Left hindlimb (tissue), 1 donor: ENCODE measurements at regions not wholly inside any gene's neighbourhood (a gene's known extent, or its start where the extent isn't known, plus 50 kb on each side); places are given as distances from the start of the nearest gene placed in this dataset.

Experiments used
- DNase-seq: peaks from one replicate; pipeline ENCODE4 v3.0.0-alpha.2; 2018

DNA sequence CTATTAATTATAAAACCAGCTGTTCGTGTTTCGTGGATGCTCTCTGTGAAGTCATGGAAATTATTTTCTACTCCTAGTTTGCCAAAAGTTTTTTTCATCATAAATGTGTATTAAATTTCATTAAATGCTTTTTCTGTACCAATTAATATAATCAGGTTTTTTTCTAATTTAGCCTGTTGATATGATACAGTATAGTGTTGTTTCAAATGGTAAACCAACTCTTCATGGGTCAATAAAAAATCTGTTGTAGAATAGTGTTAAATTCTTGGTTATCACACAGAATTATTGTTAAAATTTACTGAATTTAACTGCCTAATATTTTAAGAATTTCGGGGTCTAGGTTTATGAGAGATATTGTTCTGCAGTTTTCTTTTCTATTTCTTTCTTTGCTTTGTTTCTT, 505.9 kb upstream of the MANEA start:
- no peak for DNase-seq

DNA sequence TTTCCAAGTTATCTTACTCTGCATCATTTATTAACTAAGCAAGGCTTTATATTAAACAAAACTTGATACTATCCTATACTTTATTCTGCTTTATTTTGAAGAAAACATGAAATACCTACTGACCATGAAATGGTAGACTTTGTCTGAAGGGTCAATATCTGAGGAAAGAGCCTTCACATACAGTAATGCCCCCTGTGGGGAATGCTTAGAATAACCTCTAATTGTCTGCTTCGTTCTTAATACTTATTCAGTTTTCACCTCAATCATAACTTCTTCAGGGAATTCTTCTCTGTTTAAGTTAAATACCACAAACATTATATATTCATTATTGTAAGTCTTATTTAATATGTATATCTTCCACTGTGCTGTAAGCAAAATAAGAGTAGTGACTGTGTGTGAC, 498.9 kb upstream of the MANEA start:
- DNase-seq, result no peak

DNA sequence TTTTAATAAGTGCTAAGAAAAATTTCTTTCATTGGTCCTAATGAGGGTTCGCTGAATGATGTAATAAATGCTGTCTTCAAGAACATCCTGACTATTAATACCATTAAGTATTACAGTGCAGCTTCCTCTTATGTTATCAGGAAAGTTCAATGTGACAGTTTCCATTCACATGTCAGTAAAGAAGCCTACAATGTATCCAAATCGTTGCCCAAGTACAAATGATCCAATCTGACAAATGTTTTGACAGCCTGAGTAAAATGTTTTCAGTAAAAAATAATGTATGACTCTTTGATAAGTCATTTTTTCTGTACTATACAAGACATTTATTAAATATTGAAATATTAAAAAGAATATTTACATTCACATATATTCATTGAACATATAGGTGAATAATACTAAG, 496.1 kb upstream of the MANEA start:
- no peak for DNase-seq

DNA sequence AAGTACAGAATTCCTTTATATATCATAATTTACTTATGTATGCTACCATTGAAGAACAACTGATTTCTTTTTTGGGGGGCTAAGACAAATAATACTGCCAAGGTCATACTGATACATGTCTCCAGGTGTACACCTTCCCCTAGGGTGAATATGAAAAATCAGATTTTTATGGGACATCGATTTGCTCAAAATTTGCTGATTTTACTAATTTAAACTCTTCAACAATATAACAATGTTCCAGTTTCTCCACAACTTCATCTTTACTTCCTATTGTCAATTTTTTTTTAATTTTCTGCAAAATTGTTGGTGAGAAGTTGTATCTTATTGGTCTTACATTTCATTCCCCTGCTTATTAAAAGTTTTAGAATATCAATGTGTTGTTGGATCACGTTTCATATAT, 495.4 kb upstream of the MANEA start:
- no peak for DNase-seq

DNA sequence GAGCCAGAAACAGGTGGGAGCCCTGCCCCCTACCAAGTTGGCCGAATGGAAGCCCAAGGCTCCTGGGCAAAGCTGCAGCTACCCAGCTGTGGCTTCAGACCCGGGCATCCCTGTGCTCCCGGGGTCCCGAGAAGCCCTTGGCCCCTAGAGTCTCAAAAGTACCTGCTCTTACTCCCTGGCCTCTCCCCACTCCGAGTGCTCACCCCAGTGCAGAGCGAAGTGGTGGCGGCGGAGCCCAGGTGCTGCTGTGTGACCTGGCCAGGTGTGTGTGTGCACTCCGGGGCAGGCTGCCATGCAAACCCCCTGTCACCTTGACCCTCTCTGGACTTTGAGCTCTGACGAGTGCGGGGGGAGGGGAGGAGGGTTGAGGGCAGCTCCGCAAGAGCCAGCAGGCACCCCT, 493.8 kb upstream of the MANEA start:
- DNase-seq, result no peak

DNA sequence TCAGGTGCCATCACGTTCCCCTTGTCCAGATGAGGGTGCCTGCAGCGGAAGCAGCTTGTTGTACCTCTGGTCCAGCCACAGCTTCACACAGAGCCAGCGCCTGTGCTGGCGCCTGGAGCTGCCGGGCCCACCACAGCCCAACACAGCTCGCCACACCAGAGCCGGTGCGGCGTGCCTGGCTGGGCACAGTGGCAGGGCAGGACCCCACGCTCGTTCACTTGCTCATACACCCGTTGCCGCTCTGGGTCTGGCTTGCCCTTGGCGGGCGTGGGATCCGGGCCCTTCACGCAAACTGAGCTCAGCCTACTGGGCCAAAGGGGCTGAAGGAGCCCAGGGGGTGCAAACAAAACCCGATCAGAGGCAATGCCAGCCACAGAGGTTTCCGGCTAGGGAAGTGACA, 492.5 kb upstream of the MANEA start:
- DNase-seq, result no peak

DNA sequence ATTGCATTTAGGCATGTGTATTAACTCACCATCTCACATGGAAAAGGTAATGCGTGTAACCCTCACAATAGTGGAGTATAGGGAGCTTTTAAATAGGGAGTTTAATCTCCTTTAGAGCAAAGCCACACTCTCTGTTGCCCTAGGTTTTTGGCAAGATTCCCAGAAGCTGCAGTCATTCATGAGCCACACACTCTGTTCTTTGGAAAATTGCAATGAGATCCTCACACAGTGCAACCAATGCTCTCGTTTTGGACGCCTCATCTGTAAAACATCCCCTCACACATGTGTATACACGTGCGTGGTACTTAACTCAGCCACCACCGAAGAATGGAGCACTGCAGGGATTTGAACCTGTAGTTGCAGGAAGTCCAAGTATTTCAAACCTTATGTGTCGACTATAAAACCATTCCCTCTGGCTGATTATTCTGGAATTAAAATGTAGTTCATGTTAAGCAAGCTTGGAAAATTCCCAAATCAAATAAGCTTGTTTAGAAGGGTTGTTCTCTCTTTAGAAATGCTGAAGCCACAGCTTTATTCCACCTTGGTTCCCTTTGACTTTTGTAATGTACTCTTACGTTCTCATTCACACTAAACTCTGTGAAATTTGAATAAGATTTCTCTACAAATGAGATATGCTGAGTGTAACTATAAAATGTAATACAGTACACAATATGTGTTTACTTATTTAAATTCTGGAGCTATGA, 489.8 kb upstream of the MANEA start:
- DNase-seq, result peak; percentile 43

DNA sequence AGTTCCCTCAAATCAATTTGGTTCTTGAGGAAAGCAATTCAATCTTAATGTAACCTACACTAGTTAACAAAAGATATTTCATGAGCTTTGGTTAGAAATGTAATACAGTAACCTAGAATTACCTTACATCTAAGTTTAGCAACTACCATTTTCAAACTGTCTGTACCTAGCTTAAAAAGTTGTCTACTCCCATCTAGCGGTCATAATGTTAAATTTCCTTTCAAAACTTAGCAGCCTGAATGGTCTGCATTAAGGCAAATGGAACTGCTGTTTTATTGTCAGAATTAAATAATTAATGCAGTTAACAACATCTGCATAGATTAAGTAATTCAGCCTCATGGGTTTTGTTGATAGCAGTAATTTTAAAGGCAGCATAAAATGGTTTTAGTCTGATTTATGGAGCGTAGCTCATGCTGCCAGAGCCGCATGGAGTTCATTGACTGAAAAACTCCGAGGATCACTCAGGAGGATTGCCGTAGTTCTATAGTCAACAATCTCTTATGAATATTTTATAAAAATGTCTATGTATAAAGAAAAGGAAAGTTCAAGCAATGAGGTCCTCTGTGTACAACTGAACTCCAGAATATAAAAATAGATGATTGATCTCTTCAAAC, 485.4 kb upstream of the MANEA start:
- DNase-seq, result no peak

DNA sequence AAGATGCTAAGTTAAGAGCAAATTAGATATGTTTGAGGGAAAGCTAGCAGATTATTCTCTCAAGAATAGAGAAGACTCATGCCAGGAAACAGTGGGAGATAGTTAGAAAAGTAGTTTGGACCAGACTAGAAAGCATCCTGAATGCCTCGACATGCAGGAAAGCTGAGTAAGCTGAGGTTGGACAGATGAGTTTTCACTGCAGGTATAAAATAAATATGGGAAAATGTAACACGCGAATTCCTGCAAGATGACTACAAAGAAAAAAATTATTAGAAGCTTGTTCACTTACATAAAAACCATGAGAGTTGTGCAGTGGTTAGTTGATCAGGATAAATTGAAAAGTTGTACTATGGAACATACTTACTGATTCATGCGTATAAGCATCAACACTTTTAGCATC, 484.2 kb upstream of the MANEA start:
- no peak for DNase-seq

DNA sequence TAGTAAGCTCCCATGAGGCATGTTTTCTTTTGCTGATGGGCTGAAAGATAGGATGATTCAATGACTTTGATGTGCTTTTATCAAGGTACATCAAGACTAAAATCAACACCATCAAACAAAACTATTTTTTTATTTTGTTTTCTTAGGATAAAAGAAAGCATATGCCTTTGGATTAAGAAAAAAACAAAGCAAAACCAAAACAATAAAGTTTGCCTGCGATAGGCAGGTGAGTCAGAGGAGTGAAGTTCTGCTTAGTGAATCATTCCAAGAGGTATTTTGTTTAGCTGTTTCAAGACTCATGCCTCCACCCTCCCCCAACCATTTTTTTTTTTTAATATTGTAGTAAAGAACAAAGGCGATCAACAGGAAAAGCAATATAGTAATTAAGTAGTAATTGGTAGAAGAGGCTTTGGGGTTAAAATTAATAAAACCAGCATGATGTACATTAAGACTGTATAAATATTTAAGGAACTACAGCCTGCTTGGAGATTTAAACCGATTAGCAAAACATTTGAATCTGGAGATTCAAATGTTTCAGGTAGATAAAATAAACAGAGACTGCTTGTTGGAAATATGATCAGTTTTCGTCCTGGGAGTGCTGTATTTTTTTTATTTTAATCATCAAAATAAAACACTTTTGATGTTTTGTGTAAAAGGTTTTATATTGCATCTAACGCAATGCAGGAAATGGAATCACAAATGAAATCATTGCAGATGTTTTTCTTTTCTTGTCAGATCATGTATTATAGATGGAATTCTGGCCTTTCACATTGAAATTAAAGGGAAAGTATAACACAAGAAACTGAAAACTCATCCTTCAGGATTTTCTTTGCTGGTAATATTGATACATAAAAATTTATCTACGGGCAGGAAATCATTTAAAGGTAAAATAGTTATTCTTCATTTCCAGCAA, 482.3 kb upstream of the MANEA start:
- no peak for DNase-seq

DNA sequence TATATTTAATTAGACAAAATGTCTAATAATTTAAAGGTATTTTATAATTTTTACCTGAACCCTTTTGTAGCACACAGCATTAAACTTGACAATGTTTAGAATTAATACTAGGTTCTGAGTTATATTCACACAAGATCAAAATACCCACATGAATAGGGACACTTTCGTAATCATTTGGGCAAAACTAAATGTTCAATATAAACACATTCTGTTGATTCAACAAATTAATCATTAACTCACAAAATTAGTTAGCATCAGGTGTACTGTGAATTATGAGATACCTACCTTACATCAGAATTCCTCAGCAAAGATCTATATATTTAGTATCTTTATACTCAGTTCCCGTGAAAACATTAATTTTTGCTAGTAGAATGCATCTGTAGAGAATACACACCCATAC, 481.5 kb upstream of the MANEA start:
- no peak for DNase-seq

DNA sequence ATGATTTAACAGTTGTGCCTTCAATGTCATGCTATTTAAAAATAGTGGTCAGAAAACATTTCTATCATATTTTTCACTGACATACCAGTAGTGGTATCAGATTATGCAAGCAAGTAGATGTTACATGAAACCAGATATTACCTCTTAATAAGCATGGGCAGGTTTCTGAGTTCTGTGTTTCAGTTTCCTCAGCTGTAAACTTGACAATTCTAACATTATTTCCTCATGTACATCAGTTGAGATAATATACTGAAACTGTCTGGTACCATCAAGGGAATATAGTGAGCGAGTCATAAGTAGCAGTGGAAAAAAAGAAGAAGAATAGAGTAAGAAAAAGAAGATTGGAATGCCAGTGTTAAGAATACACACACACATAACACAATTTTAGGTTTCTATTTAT, 477.9 kb upstream of the MANEA start:
- DNase-seq, result no peak

DNA sequence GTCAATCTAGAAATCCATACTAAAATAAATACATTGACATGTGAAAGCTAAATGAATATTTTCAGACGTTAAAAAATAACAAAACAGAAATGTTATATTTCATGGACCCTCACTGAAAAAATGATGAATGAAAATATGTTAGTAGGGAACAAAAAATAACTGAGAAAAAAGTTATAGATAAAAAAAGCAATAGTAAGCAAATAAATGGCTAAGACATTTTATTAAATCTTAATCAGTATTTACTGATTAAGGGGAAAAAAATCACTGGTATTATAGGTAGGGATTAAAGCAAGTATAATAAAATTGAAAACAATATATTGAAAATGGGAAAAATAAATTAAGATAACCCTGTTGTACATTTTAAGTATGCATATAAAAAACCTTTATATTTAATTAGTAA, 468.1 kb upstream of the MANEA start:
- no peak for DNase-seq

DNA sequence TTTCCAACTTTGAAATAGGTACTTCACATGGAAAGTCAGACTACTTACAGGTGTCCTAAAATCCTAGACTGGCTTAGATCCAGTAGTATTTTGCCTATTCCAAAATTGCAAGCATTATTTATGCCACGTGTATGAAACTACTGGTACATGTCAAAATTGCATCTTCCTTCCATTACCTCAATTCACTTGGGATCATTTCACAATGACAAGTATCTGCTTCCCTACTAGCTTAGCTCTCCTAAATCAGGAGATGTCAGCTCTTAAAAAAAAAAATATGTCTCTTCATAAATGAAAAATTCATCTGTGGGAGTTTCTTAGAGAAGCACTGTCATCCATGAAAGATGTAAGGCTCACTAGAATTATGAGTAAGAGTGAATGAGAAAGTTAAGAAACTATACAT, 466.6 kb upstream of the MANEA start:
- no peak for DNase-seq

DNA sequence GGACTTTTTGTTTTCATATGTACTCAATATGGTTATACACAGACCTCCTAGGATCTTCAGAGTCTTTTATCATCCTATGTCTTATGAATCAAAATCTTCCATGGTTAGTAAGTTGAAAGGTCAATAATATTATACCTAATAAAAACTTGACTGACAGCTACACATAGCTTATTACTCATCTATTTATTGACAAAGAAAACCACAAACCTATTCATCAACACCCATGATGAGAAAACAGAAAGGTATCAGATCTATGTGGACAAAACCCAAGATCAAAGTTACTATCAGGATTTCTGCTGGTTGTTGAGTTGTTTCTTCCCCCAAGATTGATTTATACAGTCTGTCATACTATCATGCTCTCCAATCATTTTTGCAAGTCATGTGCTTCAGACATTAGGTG, 460.1 kb upstream of the MANEA start:
- DNase-seq, result no peak

DNA sequence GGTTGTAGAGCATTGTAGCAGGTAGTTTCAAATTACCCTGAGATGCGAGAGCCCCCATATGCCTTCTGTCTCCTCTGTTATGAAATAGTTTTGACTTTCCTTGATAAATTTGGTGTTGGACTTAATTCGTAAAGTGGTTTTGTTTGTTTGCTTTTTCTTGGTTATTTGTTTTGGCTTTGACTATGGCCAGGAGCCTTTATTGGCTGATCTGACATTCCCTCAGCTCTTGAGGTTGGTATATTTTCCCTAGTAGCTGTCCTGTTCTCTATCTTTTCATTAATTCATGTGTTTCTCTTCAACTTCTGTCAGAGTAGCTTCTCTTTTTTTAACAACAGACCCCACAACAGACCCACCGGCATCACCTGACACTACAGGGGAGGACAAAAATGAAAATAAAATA, 457.4 kb upstream of the MANEA start:
- DNase-seq, result no peak

DNA sequence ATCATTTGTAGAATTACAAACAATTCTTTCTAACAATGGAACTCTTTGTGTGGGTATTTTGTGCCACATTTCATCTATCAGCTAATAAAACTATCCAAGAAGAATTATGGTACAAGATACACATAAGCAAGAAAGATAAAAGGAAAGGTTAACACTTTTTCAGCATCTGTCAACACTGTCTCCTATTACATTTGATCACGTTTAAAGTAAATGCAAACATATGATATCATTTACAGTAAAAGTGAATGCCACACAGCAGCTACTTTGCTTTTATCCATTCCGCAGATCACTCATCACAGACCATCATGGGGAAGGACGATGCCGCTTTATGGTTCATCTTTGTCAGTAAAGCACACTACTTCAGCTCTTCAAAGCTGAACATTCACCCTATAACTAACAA, 456.4 kb upstream of the MANEA start:
- DNase-seq, result no peak

DNA sequence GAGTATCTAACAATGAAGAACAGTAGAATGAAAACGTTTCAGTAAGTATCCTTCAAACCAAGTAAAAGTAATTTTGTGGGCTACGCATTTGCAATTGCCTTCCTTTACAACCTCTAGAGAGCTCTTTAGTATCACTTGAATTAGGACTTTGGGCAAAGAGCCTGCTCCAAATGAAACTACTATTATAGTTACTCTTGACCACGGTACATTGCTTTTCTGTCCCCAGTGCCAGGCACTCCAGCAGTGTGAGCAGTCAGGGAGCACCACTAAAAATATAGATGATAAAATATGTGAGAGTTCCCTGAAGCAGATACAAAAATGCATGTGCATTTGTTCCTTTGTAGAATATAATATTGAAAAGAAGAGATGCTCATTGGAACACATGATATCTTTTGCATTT, 450.1 kb upstream of the MANEA start:
- no peak for DNase-seq

DNA sequence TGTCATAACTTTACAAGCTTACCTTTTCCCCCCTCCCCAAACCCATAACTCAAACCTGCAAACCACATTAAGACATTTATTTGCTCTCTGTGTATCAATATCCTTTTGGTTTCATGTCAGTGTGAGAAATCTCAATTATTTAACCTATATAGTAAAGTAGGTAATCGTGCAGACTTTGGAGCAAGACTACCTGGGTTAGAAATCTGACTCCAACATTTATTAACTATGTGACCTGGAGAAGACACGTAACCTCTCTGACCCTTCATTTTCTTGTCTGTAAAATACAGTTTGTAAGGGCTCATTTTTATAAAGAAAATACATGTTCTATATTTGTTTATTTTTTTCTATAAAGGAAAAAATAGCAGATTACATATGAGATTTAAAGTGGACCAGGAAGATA, 448.9 kb upstream of the MANEA start:
- DNase-seq, result no peak

DNA sequence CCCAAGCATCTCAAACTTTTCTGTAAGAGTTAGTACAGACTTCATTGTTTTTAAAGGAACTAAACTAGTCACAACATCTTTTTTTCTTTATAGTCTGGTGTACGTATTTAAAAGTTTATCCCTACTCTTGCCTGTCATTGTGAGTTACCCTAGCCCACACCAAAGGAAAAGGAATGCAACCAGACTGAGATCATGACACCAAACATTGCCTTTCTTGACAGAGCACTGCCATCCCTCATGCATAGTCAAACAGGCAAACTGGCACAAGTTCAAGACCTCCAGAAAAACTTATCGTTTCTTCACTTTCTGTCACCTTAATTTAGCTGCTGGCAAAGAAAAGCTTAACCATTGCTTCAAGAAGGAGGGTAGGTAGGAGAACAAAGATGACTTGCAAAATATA, 448.4 kb upstream of the MANEA start:
- no peak for DNase-seq

DNA sequence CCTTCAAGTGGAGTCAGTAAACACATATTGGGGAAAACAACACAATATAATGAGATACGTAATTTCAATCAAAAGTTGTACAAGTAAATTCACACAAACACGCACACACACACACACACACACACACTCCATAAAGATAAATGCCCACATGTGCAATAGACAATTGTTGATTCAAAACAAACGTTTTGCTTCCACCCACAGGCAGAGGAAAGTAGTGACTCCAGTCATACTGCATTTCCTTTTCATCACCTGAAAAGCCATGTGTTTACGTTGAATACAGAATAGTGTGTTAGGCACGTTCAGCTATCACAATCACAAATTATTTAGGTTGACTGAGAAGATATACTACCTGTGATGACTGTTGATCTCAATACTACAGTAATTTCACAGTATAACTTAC, 443.8 kb upstream of the MANEA start:
- DNase-seq, result no peak

DNA sequence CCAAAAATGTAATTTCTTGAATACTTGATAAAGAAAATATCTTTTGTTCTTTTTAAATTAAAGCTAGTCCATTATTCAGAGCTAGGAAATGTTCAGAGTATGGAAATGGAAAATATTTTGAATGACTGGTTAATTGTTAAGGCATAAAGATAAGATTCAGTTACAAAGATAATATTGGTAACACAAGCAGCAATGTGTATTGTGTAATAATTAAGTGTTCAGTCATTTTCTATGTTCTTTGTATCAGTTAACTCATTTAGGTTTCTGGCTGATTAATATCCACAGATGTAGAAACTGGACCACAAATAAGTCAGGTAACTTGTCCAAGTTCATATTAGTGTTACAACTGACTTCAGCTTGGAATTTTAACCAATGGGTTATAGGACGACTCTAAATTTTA, 442.2 kb upstream of the MANEA start:
- no peak for DNase-seq

DNA sequence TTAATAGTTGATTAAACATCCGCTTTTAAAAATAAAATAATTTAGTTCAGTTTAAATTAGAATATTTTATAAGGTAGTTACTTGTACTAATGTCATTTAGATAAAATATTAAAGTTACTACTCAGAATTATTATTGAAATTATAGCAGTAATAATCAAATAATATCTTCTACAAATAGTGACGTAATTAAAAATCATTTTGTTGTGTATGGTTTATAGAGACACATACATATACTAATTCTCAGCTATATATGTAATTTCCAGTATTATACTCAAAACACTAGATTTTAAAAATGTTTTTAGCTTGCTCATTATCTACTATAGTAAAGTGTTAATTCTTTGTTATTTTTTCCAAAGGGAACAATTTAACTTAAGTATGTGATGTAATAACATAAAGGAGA, 435.2 kb upstream of the MANEA start:
- DNase-seq, result no peak

DNA sequence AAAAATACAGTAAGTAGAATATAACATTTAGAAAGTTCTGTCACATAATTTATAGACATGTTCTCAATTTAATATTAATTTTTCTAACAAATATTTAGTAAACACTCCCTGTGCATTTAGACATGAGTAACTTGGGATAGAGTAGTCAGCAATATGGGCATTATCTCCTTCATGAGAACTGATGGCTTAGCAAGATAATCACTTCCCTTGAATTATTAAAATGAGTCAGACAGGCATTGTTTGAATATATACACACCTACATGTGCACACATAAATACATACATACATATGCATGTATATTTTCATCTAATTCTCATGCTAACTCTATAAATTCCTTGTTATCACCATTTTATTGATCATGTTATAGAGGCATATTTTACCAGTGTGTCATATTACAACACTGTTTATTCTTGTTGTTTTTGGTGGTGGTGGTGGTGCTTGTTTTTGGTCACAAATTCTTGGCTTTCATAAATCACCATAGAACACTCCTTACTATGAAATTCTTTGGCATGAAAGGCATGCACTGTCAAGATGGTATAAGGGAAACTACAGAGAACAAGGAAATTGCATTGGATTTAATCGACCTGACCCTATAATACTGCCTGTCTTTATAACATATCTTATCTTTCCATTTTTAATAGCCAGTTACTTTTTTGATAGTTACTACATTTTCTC, 434.5 kb upstream of the MANEA start:
- no peak for DNase-seq
